ENCODE measurements at regions not wholly inside any gene's neighbourhood (a gene's known extent, or its start where the extent isn't known, plus 50 kb on each side); places are given as distances from the start of the nearest gene placed in this dataset.

GRCh38 chr6:6724539-6725467, 136.3 kb downstream of the LY86 start:
- intact Hi-C loops (cut with DNase I): loop anchor here in 8 of 10 donors (2.0 to 10.0 kb wide), 9 partner anchors 38 to 520 kb away; partner anchors contain the start of gene RREB1 (in 3 of the 8)
- Histone ChIP-seq H3K36me3 (no peaks in the 10 kb centered on the region), H3K27me3 (no peaks in the 10 kb centered on the region), H3K27ac (peak overlapping the region; percentile 62 to 96 (median 88)), H3K9me3 (no peaks in the 10 kb centered on the region), H3K4me3 (peak overlapping the region in 11 of 12 donors; percentile 22 to 51 (median 46)), H3K4me1 (peaks cover 2 to 55% (median 26%) of the 10 kb centered on the region in 12 donors)
- peak; percentile 77 to 91 (median 86) for ATAC-seq
- WGBS, 4 donors: 29 to 30% (median 29%) methylated on average over 36 to 40 of the region's 40 CpGs
- DNase-seq: peak; percentile 69 to 83 (median 72)
- no peak for TF ChIP-seq POLR2A (IDR thresholded peaks at IDR 0.05)
- peak; percentile 43 to 85 (median 71) for TF ChIP-seq CTCF (IDR thresholded peaks at IDR 0.05)

- Histone ChIP-seq H3K36me3 (no peaks in the 10 kb centered on the region), H3K27ac (peak overlapping the region; percentile 62 to 96 (median 88)), H3K27me3 (no peaks in the 10 kb centered on the region), H3K4me3 (peak overlapping the region in 1 of 12 donors; percentile 46), H3K9me3 (no peaks in the 10 kb centered on the region), H3K4me1 (peaks cover 2 to 57% (median 27%) of the 10 kb centered on the region in 12 donors)
- DNase-seq (no peak), ATAC-seq (peak in 1 of 4 donors; percentile 5)
- TF ChIP-seq CTCF (IDR thresholded peaks at IDR 0.05) (no peak), POLR2A (IDR thresholded peaks at IDR 0.05) (no peak)
- 78 to 82% (median 81%) methylated on average over 15 of the region's 15 CpGs for WGBS, 4 donors
- intact Hi-C loops (cut with DNase I): loop anchor here in 7 of 10 donors (2.0 to 10.0 kb wide), 7 partner anchors 189 to 519 kb away; partner anchors contain the start of gene RREB1 (in 3 of the 7)
Observed at GRCh38 chr6:6725468-6726209, 137.1 kb downstream of the LY86 start.

GRCh38 chr6:6728169-6728941, 139.8 kb downstream of the LY86 start:
- ATAC-seq: no peak

More at GRCh38 chr6:6728169-6728941, 139.8 kb downstream of the LY86 start:
- H3K4me3 ChIP-seq: no peak overlapping the region
- H3K27me3 ChIP-seq: no peaks in the 10 kb centered on the region
- no peaks in the 10 kb centered on the region for H3K9me3 ChIP-seq
- intact Hi-C loops (cut with DNase I): loop anchor here in 5 of 10 donors (5.0 to 10.0 kb wide), 6 partner anchors 186 to 516 kb away; partner anchors contain the start of gene RREB1 (in 3 of the 5)
- DNase-seq: no peak
- H3K4me1 ChIP-seq: peaks cover 2 to 45% (median 24%) of the 10 kb centered on the region in 12 donors
- WGBS, 4 donors: 91 to 93% (median 92%) methylated on average over 9 of the region's 9 CpGs
- TF ChIP-seq POLR2A (IDR thresholded peaks at IDR 0.05) (no peak), CTCF (IDR thresholded peaks at IDR 0.05) (no peak)
- H3K36me3 ChIP-seq: no peaks in the 10 kb centered on the region
- H3K27ac ChIP-seq: no peak overlapping the region

Data from heart left ventricle (tissue), 16 donors.